Activated T-cell treated with anti-CD3 and anti-CD28 coated beads, Interleukin-2, amount 50 U/mL, for 24 hours (primary cell): ENCODE measurements at regions not wholly inside any gene's neighbourhood (a gene's known extent, or its start where the extent isn't known, plus 50 kb on each side); places are given as distances from the start of the nearest gene placed in this dataset.
"Not testable (repeated sequence)": the region's sequence is repeated elsewhere in the genome, so short reads cannot be mapped to it uniquely, and the experiment has no call there.

Experiments
- DNase-seq: peaks from one replicate; pipeline ENCODE4 v3.0.0-alpha.2; 2020
- H3K27ac Mint-ChIP-seq: 2 replicates; pipeline ENCODE4 v1.8.0; 2020; ENCODE audit warnings: mild to moderate bottlenecking, mixed read lengths
- H3K27me3 Mint-ChIP-seq: 2 replicates; pipeline ENCODE4 v1.8.0; 2020; ENCODE audit warnings: mixed read lengths
- H3K36me3 Mint-ChIP-seq: 2 replicates; pipeline ENCODE4 v1.8.0; 2020; ENCODE audit warnings: low read depth, mixed read lengths
- H3K4me1 Mint-ChIP-seq: 2 replicates; pipeline ENCODE4 v1.8.0; 2020; ENCODE audit warnings: low read depth, mixed read lengths
- H3K4me3 Mint-ChIP-seq: 2 replicates; pipeline ENCODE4 v1.8.0; 2020; ENCODE audit warnings: mild to moderate bottlenecking, moderate library complexity, mixed read lengths
- H3K9me3 Mint-ChIP-seq: 2 replicates; pipeline ENCODE4 v1.8.0; 2020; ENCODE audit warnings: mixed read lengths

GRCh38 chr5:92199035-92199434 is 815.9 kb upstream of the ARRDC3 start:
- DNase-seq, H3K27ac Mint-ChIP-seq, H3K27me3 Mint-ChIP-seq, H3K9me3 Mint-ChIP-seq, H3K4me3 Mint-ChIP-seq, H3K36me3 Mint-ChIP-seq, H3K4me1 Mint-ChIP-seq: not testable (repeated sequence)

- H3K4me1 Mint-ChIP-seq = no peaks in the 10 kb centered on the region
- H3K27me3 Mint-ChIP-seq = no peaks in the 10 kb centered on the region
- H3K9me3 Mint-ChIP-seq = no peaks in the 10 kb centered on the region
- no peak overlapping the region for H3K27ac Mint-ChIP-seq
- H3K4me3 Mint-ChIP-seq = no peak overlapping the region
- no peak for DNase-seq
- no peaks in the 10 kb centered on the region for H3K36me3 Mint-ChIP-seq
Observed at GRCh38 chr5:92181656-92182055, 798.5 kb upstream of the ARRDC3 start.

- H3K4me1 Mint-ChIP-seq = no peaks in the 10 kb centered on the region
- no peaks in the 10 kb centered on the region for H3K9me3 Mint-ChIP-seq
- no peaks in the 10 kb centered on the region for H3K27me3 Mint-ChIP-seq
- no peak for DNase-seq
- no peaks in the 10 kb centered on the region for H3K36me3 Mint-ChIP-seq
- no peak overlapping the region for H3K4me3 Mint-ChIP-seq
- H3K27ac Mint-ChIP-seq = no peak overlapping the region
Observed at GRCh38 chr5:92180391-92180790, 797.3 kb upstream of the ARRDC3 start.

GRCh38 chr5:92179651-92180050 is 796.5 kb upstream of the ARRDC3 start:
- H3K9me3 Mint-ChIP-seq = no peaks in the 10 kb centered on the region
- H3K36me3 Mint-ChIP-seq = no peaks in the 10 kb centered on the region
- H3K27ac Mint-ChIP-seq = no peak overlapping the region
- H3K4me1 Mint-ChIP-seq = no peaks in the 10 kb centered on the region
- H3K27me3 Mint-ChIP-seq = no peaks in the 10 kb centered on the region
- no peak overlapping the region for H3K4me3 Mint-ChIP-seq
- no peak for DNase-seq

GRCh38 chr5:92177926-92178487 is 794.9 kb upstream of the ARRDC3 start:
- no peak for DNase-seq
- no peaks in the 10 kb centered on the region for H3K9me3 Mint-ChIP-seq

GRCh38 chr5:92163906-92164305 is 780.8 kb upstream of the ARRDC3 start:
- no peaks in the 10 kb centered on the region for H3K36me3 Mint-ChIP-seq
- DNase-seq = no peak
- H3K27me3 Mint-ChIP-seq = no peaks in the 10 kb centered on the region
- H3K4me3 Mint-ChIP-seq = no peak overlapping the region
- no peak overlapping the region for H3K27ac Mint-ChIP-seq
- H3K4me1 Mint-ChIP-seq = no peaks in the 10 kb centered on the region
- H3K9me3 Mint-ChIP-seq = no peaks in the 10 kb centered on the region

More at GRCh38 chr5:92177926-92178487, 794.9 kb upstream of the ARRDC3 start:
- no peaks in the 10 kb centered on the region for H3K4me1 Mint-ChIP-seq
- no peaks in the 10 kb centered on the region for H3K27me3 Mint-ChIP-seq
- no peaks in the 10 kb centered on the region for H3K36me3 Mint-ChIP-seq
- H3K4me3 Mint-ChIP-seq = no peak overlapping the region
- H3K27ac Mint-ChIP-seq = no peak overlapping the region

GRCh38 chr5:92147798-92148197 is 764.7 kb upstream of the ARRDC3 start:
- H3K36me3 Mint-ChIP-seq = no peaks in the 10 kb centered on the region
- H3K27ac Mint-ChIP-seq = no peak overlapping the region
- H3K27me3 Mint-ChIP-seq = no peaks in the 10 kb centered on the region
- no peak overlapping the region for H3K4me3 Mint-ChIP-seq
- no peak for DNase-seq
- no peaks in the 10 kb centered on the region for H3K9me3 Mint-ChIP-seq
- no peaks in the 10 kb centered on the region for H3K4me1 Mint-ChIP-seq

- H3K27me3 Mint-ChIP-seq = no peaks in the 10 kb centered on the region
- H3K36me3 Mint-ChIP-seq = no peaks in the 10 kb centered on the region
- DNase-seq = no peak
- H3K27ac Mint-ChIP-seq = no peak overlapping the region
- no peak overlapping the region for H3K4me3 Mint-ChIP-seq
- H3K4me1 Mint-ChIP-seq = no peaks in the 10 kb centered on the region
- no peaks in the 10 kb centered on the region for H3K9me3 Mint-ChIP-seq
Observed at GRCh38 chr5:92147266-92147665, 764.1 kb upstream of the ARRDC3 start.

- Mint-ChIP-seq H3K27ac (no peak overlapping the region), H3K9me3 (no peaks in the 10 kb centered on the region), H3K36me3 (no peaks in the 10 kb centered on the region), H3K27me3 (no peaks in the 10 kb centered on the region), H3K4me1 (no peaks in the 10 kb centered on the region), H3K4me3 (no peak overlapping the region)
- no peak for DNase-seq
Observed at GRCh38 chr5:92145852-92146251, 762.7 kb upstream of the ARRDC3 start.

- Mint-ChIP-seq H3K27me3 (no peaks in the 10 kb centered on the region), H3K4me1 (no peaks in the 10 kb centered on the region), H3K36me3 (no peaks in the 10 kb centered on the region), H3K9me3 (no peaks in the 10 kb centered on the region), H3K27ac (no peak overlapping the region), H3K4me3 (no peak overlapping the region)
- DNase-seq = no peak
Observed at GRCh38 chr5:92144824-92145223, 761.7 kb upstream of the ARRDC3 start.

- not testable (repeated sequence) for H3K36me3 Mint-ChIP-seq, H3K4me1 Mint-ChIP-seq, H3K27me3 Mint-ChIP-seq, H3K9me3 Mint-ChIP-seq, H3K4me3 Mint-ChIP-seq, H3K27ac Mint-ChIP-seq, DNase-seq
Observed at GRCh38 chr5:92132294-92132908, 749.3 kb upstream of the ARRDC3 start.

- Mint-ChIP-seq H3K4me1 (no peaks in the 10 kb centered on the region), H3K27ac (no peak overlapping the region), H3K9me3 (peaks cover 2% of the 10 kb centered on the region), H3K36me3 (no peaks in the 10 kb centered on the region), H3K27me3 (no peaks in the 10 kb centered on the region), H3K4me3 (no peak overlapping the region)
- no peak for DNase-seq
Observed at GRCh38 chr5:92126182-92126581, 743.1 kb upstream of the ARRDC3 start.

- Mint-ChIP-seq H3K4me3 (no peak overlapping the region), H3K36me3 (no peaks in the 10 kb centered on the region), H3K4me1 (no peaks in the 10 kb centered on the region), H3K27ac (no peak overlapping the region), H3K9me3 (peaks cover 2% of the 10 kb centered on the region), H3K27me3 (no peaks in the 10 kb centered on the region)
- no peak for DNase-seq
Observed at GRCh38 chr5:92119110-92119509, 736.0 kb upstream of the ARRDC3 start.

- no peak for DNase-seq
- no peak overlapping the region for H3K27ac Mint-ChIP-seq
- H3K27me3 Mint-ChIP-seq = no peaks in the 10 kb centered on the region
- no peak overlapping the region for H3K4me3 Mint-ChIP-seq
- no peaks in the 10 kb centered on the region for H3K36me3 Mint-ChIP-seq
- no peaks in the 10 kb centered on the region for H3K4me1 Mint-ChIP-seq
- H3K9me3 Mint-ChIP-seq = peaks cover 3% of the 10 kb centered on the region
Observed at GRCh38 chr5:92106808-92107207, 723.7 kb upstream of the ARRDC3 start.

GRCh38 chr5:92104126-92104525 is 721.0 kb upstream of the ARRDC3 start:
- H3K4me1 Mint-ChIP-seq = no peaks in the 10 kb centered on the region
- H3K27ac Mint-ChIP-seq = no peak overlapping the region
- no peaks in the 10 kb centered on the region for H3K27me3 Mint-ChIP-seq
- H3K36me3 Mint-ChIP-seq = no peaks in the 10 kb centered on the region
- H3K4me3 Mint-ChIP-seq = no peak overlapping the region
- peaks cover 3% of the 10 kb centered on the region for H3K9me3 Mint-ChIP-seq
- DNase-seq = no peak

- DNase-seq = no peak
- Mint-ChIP-seq H3K27ac (no peak overlapping the region), H3K36me3 (no peaks in the 10 kb centered on the region), H3K27me3 (no peaks in the 10 kb centered on the region), H3K4me1 (no peaks in the 10 kb centered on the region), H3K4me3 (no peak overlapping the region), H3K9me3 (peaks cover 3% of the 10 kb centered on the region)
Observed at GRCh38 chr5:92102313-92102712, 719.2 kb upstream of the ARRDC3 start.
